Stimulated activated naive CD4-positive, alpha-beta T cell treated with Interleukin-2 at 50 U/mL for 16 hours (primary cell): ENCODE measurements at regions not wholly inside any gene's neighbourhood (a gene's known extent, or its start where the extent isn't known, plus 50 kb on each side); places are given as distances from the start of the nearest gene placed in this dataset.

Experiments
- DNase-seq: peaks from one replicate; lab custom pipeline; 2025; lab: John Stamatoyannopoulos, UW

GRCh38 chr13:75132701-75133695, 349.0 kb downstream of the TBC1D4 start:
- DNase-seq: no peak

GRCh38 chr13:75129331-75129730, 352.6 kb downstream of the TBC1D4 start:
- no peak for DNase-seq

DNA sequence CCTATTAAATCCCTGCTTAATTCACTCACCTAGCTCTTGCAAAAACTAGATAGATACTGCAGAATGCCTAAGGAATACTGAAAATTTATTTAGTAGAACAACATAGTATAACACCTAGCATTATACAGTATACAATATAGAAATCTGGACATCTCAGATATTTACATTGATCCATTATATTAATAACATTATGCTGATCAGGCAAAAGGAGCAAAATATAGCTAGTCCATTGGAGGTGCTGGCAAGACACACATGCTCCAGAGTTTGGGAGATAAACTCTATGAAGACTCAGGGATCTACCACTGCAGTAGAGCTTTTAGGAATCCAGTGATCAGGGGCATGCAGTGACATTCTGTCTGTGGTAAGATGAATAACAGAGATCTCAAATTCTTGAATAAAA, 357.6 kb downstream of the TBC1D4 start:
- no peak for DNase-seq

DNA sequence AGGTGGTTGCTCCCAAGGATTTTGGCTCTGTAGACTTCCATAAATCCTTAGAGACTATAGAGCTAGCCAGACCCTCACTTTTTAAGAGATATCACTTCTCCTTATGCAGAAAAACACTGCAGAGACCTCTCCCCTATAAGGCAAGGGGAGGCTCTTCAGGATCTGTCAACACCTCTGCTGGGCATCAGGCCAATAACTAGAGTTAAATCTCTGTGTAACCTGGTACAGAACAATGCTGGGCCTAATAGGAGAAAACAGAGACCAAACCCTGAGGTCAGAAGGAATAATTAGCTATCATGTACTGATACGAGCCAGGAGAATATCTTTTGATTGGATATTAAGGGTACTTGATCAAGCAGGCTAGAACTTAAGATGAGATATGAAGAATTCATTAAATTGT, 358.5 kb downstream of the TBC1D4 start:
- DNase-seq: no peak

GRCh38 chr13:75120085-75120484, 361.9 kb downstream of the TBC1D4 start:
- no peak for DNase-seq

- DNase-seq: no peak
Observed at GRCh38 chr13:75115171-75115570, 366.8 kb downstream of the TBC1D4 start.

GRCh38 chr13:75103976-75104375, 378.0 kb downstream of the TBC1D4 start:
- no peak for DNase-seq

- DNase-seq: no peak
Observed at GRCh38 chr13:75102001-75102716, 379.8 kb downstream of the TBC1D4 start.

DNA sequence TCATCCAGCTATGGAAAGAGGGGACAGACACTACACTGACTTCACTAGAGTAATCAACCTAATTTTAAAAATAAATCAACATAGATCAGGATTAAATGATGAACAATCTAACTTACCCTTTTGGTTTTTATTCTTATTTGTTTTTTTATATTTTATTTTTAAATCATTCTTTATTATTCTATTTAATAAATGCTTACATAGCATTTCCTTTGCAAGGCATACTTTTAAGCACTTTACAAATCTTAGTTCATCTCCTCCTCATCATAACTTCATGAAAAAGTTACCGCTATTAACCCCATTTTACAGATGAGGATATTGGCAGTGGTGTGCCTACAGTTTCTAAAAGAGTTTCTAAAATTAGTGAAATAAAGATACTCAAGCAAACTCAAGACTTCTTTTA, 380.6 kb downstream of the TBC1D4 start:
- no peak for DNase-seq

DNA sequence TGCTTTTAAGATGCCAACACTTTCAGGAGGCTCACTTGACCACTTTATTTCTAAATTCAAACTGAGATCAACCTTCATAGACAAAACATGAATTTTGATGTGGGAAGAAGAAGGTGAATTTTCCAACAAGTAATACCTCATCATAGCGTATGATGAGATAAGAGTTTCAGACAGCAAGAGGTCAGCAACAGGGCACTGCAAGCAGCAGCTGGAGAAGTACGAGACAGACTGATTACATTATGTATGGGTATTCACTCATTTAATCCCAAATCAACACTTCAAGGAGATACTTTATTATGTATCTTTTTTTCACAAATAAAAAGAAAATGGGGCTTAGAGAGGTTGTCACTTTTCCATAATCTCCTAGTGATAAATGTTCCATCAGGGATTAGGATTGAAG, 389.8 kb downstream of the TBC1D4 start:
- DNase-seq: no peak

DNA sequence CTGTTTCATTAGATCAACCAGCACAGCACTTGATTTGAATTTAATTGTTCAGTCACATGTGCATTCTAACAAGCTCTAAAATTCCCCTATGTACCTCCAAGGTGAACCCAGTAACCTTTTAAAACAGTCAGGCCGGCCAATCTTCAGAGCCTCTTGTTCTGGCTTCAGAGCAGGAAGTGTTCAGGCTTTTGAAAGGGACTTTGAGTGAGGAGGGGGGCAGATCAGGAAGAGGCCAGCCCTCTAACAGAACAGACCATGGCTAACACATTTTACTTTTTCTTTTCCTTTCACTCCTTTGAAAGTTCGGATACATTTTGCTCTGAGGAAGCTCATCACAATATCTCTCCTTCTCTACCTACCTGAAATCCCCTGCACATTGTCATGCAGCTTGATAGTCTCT, 390.3 kb downstream of the TBC1D4 start:
- no peak for DNase-seq

DNA sequence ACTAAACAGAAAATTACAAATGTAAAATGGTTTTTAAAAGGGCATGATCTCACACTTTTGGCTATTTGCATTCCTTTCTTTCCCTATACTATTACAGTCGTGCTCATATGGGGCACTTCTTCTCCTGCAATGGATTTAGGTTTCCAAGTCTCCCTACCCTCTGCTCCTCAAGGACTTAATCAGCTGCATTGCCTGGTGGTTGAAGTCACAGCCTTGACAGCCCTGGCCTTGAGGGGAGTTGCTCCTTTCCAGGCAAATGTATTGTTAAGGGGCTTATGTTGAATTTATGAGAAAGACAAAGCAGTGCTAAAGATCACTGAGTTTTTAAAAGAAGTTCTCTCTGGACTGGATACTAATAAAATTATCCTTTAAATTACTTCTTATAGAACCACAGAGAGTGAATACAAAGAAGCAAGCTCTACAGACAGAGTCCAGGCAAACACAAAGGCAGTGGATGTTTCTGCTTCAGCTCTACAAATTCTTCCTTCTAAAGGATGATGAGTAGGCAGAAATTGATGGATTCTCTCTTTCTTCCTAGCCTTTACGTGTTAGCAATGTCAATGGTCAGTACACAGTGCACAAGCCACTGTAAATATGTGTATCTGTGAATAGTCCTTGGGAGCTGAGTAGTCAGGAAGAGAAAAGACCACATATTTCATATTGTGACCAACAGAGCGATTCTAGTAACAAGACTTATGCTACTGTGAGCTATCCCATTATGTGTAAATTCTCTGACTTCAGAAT, 390.9 kb downstream of the TBC1D4 start:
- DNase-seq: no peak

- no peak for DNase-seq
Observed at GRCh38 chr13:75088915-75089314, 393.1 kb downstream of the TBC1D4 start.

- DNase-seq: no peak
Observed at GRCh38 chr13:75079226-75079625, 402.7 kb downstream of the TBC1D4 start.

DNA sequence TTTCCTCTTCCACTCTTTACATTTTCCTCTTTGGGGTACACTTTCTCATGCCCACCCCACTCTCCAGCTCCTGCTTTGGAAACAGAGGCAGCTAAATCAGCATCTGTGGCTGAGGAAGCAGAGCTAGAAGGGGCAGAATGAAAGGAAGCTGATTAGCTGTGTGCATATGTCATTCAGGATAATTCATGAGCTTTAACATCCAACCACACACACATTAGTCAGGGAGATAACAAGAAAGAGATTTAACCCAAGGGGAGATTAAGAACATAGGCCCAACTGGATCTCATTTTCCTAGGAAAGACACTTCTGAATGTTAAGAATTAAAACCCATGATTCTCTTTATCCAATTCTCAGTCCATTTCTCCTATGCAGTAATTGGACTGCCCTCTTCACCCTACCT, 405.5 kb downstream of the TBC1D4 start:
- DNase-seq: no peak

GRCh38 chr13:75073786-75074185, 408.2 kb downstream of the TBC1D4 start:
- DNase-seq: no peak

GRCh38 chr13:75072891-75073290, 409.1 kb downstream of the TBC1D4 start:
- DNase-seq: no peak

DNA sequence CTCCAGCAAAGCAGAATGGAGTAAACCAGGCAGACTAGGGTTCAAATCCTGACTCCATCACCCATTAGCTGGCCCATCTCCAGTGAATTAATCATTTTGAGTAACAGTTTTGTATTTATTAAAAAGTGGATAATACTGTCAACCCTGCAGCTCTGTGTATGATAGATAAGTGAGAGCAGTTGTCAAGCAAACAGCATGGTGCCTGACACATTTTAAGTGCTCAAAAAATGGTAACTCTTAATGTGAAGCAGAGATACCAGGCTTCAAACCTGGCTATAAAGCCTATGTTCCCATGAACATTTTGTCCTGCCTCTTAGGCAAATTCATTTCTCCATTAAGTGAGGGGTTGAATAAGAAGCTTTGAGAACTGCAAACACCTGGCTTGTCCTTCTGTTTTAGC, 409.6 kb downstream of the TBC1D4 start:
- no peak for DNase-seq

GRCh38 chr13:75071796-75072195, 410.2 kb downstream of the TBC1D4 start:
- DNase-seq: no peak

DNA sequence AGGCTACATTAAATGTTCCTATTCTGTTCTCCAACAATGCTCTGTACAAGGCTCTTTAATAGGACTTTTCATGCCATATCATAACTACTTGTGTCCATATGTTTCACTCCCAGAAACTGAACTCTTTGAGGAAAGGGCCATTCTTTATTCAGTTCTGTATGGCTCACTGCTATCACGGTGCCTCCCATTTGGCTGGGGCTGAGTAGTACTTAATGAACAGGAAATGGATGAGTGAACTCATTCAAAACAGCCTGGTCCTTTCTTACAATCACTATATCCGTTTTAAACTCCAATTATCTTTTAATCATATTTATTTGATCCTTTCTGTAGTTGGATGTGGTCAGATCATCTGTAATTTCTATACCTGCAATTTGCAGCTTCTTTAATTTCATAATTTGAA, 410.6 kb downstream of the TBC1D4 start:
- DNase-seq: no peak

GRCh38 chr13:75061909-75062308, 420.1 kb downstream of the TBC1D4 start:
- no peak for DNase-seq

DNA sequence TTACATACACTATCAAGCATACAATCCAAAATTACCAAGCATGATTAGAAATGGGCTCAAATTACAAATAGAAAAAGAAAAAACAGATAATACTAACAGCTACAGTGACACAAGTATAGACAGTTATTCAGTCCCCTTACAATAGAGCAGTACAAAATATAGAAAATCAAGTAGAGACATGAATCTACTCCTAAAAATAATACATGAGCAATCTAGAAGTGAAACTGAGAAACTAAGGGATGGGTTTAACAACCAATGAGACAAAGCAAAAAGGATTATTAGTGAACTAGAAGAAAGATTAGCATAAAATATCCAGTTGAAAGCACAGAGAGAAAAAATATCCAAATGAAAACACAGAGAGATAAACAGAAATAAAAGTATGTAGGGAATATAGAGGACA, 426.7 kb downstream of the TBC1D4 start:
- DNase-seq: no peak

DNA sequence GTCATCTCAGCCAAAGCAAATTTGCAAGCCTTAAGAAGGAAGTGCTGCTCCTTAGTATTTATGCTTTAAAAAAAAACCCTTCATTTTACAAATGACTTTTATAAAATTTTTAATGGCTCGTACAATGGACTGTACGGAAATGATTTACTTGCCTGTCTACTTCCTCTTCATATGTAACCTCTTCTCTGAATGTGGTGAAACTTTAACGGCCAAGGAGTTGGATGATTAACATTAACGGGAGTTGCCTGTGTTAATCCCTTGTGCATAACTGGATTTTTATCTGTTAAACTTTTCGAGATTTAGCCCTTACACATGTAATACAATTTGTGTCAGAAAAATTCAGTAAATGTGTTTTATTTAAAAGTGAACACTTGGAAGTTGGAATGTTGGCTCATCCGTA, 429.4 kb downstream of the TBC1D4 start:
- DNase-seq: no peak
